K562 (cell line): ENCODE measurements at regions not wholly inside any gene's neighbourhood (a gene's known extent, or its start where the extent isn't known, plus 50 kb on each side); places are given as distances from the start of the nearest gene placed in this dataset.

Source experiments
- BCLAF1 ChIP-seq, 2 experiments: fragments of 450-650 bp in 1 of 2; IDR thresholded peaks; 2 replicates each; pipeline ENCODE4 v1.6.1; 2011 to 2017; ENCODE audit warnings: low read depth in 2 of 2, antibody characterized with exemption in 1 of 2, borderline replicate concordance in 1 of 2, low read length in 1 of 2, mild to moderate bottlenecking in 1 of 2, mixed read lengths in 1 of 2; ENCODE audit not compliant: control insufficient read depth in 1 of 2
- BRD4 ChIP-seq: fragments of 200-600 bp; sonication (generic); IDR thresholded peaks from 2 replicates; pipeline ENCODE4 v1.6.1; 2017; ENCODE audit warnings: inconsistent platforms
- CTCF ChIP-seq, 3 experiments: IDR thresholded peaks in 2 of 3; conservative IDR thresholded peaks in 1 of 3; 2 replicates each; pipeline ENCODE4 v1.5.1; 2011 to 2012; ENCODE audit warnings: low read length in 3 of 3, mild to moderate bottlenecking in 3 of 3, control low read depth in 2 of 3, improper control_type of control experiment in 1 of 3, inconsistent platforms in 1 of 3, low read depth in 1 of 3, mixed read lengths in 1 of 3, moderate library complexity in 1 of 3; ENCODE audit not compliant: insufficient read depth in 2 of 3
- EZH2 ChIP-seq: IDR thresholded peaks from 2 replicates; pipeline ENCODE4 v1.6.1; 2012; ENCODE audit warnings: low read depth, mild to moderate bottlenecking, inconsistent platforms, low read length, borderline replicate concordance
- FOSL1 ChIP-seq: fragments of 200-800 bp; sonication (Bioruptor generic); conservative IDR thresholded peaks from 2 replicates; pipeline ENCODE4 v1.6.1; 2016; ENCODE audit warnings: missing genetic modification characterization, missing compliant biosample characterization
- HCFC1 ChIP-seq: IDR thresholded peaks from 2 replicates; pipeline ENCODE4 v1.6.1; 2012; ENCODE audit warnings: low read depth, low read length, improper control_type of control experiment
- HDAC2 ChIP-seq: fragments of 450-650 bp; IDR thresholded peaks from 2 replicates; pipeline ENCODE4 v1.6.1; 2016; ENCODE audit warnings: mild to moderate bottlenecking
- ID3 ChIP-seq, 2 experiments: fragments of 250-450 bp in 1 of 2; fragments of 450-650 bp in 1 of 2; sonication (Bioruptor Pico) in 1 of 2; IDR thresholded peaks; 2 replicates each; pipeline versions ENCODE4 v1.6.1 to v1.8.0; 2016 to 2021; ENCODE audit warnings: mild to moderate bottlenecking in 2 of 2, moderate library complexity in 2 of 2, missing compliant biosample characterization in 1 of 2, missing genetic modification characterization in 1 of 2
- MYNN ChIP-seq, 2 experiments: sonication (generic); formaldehyde crosslinking in 1 of 2; IDR thresholded peaks; 2 replicates each; pipeline versions ENCODE4 v1.5.0 to v1.6.1; 2016 to 2020; ENCODE audit warnings: antibody characterized with exemption in 1 of 2, missing genetic modification reagents in 1 of 2
- POLR2A ChIP-seq: fragments of 450-650 bp; conservative IDR thresholded peaks from 2 replicates; pipeline ENCODE4 v1.6.1; 2016
- POLR2H ChIP-seq: IDR thresholded peaks from 2 replicates; pipeline ENCODE4 v1.6.1; 2016; ENCODE audit warnings: missing genetic modification characterization, low read depth, mild to moderate bottlenecking, control low read depth, missing compliant biosample characterization, moderate library complexity
- ZBTB40 ChIP-seq, 2 experiments: fragments of 450-650 bp in 1 of 2; sonication (generic) in 1 of 2; formaldehyde crosslinking in 1 of 2; IDR thresholded peaks; 2 replicates each; pipeline versions ENCODE4 v1.7.1 to v1.9.0; 2016 to 2022; ENCODE audit warnings: inconsistent platforms in 1 of 2, mild to moderate bottlenecking in 1 of 2, missing genetic modification reagents in 1 of 2
- ZNF512 ChIP-seq: IDR thresholded peaks from 2 replicates; pipeline ENCODE4 v1.6.1; 2016; ENCODE audit warnings: missing genetic modification characterization, missing compliant biosample characterization
- ZZZ3 ChIP-seq: fragments of 450-650 bp; IDR thresholded peaks from 2 replicates; pipeline ENCODE4 v1.6.1; 2016; ENCODE audit warnings: antibody characterized with exemption, mild to moderate bottlenecking, moderate library complexity

- TF ChIP-seq ID3 (CRISPR knock-in tag; IDR thresholded peaks at IDR 0.05) (no peak), ID3 (tag; IDR thresholded peaks at IDR 0.05) (no peak), EZH2 (no peak), BCLAF1 (IDR thresholded peaks at IDR 0.05; ENCODE audit: borderline replicate concordance in 1 of 2, control insufficient read depth in 1 of 2, low read depth in 2 of 2, low read length in 1 of 2) (no peak), CTCF (IDR thresholded peaks at IDR 0.05 in 2 of 3, conservative IDR thresholded peaks at IDR 0.05 in 1 of 3; ENCODE audit: insufficient read depth in 2 of 3, low read depth in 1 of 3, low read length in 3 of 3) (no peak), FOSL1 (tag) (no peak), POLR2A (no peak), POLR2H (tag) (no peak), ZBTB40 (IDR thresholded peaks at IDR 0.05) (no peak), ZBTB40 (CRISPR knock-in tag; IDR thresholded peaks at IDR 0.05) (no peak), ZZZ3 (no peak), MYNN (IDR thresholded peaks at IDR 0.05) (no peak), MYNN (CRISPR knock-in tag; IDR thresholded peaks at IDR 0.05) (no peak), HCFC1 (no peak), HDAC2 (no peak), ZNF512 (no peak), BRD4 (no peak)
Observed at GRCh38 chr5:167348980-167349379, 942.5 kb upstream of the WWC1 start.
